ENCODE measurements at regions not wholly inside any gene's neighbourhood (a gene's known extent, or its start where the extent isn't known, plus 50 kb on each side); places are given as distances from the start of the nearest gene placed in this dataset.

DNA sequence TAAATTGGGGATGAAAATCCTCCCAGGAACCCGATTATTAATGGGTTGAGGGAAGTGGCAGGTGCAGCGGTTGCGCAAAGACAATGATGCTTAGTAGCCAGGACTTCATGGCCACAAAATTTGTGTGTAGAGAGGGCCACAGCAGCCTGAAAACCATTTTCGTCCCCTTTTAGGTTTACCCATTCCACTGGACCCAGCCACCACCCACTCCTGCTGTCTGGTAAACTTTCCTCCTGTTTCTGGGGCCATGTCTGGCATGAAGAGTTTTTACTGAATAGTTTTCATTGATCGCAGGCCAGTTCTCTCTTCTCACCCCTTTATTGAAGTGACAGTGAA, 69.5 kb upstream of the SYT13 start:
- H3K27me3 Mint-ChIP-seq (ENCODE audit: insufficient read depth, low read depth, poor library complexity): peaks cover 6% of the 10 kb centered on the region
- peak overlapping the region; percentile 71 for H3K4me3 ChIP-seq
- no peaks in the 10 kb centered on the region for H3K9me2 ChIP-seq (ENCODE audit: insufficient read depth)
- TF ChIP-seq, protein P1, sequence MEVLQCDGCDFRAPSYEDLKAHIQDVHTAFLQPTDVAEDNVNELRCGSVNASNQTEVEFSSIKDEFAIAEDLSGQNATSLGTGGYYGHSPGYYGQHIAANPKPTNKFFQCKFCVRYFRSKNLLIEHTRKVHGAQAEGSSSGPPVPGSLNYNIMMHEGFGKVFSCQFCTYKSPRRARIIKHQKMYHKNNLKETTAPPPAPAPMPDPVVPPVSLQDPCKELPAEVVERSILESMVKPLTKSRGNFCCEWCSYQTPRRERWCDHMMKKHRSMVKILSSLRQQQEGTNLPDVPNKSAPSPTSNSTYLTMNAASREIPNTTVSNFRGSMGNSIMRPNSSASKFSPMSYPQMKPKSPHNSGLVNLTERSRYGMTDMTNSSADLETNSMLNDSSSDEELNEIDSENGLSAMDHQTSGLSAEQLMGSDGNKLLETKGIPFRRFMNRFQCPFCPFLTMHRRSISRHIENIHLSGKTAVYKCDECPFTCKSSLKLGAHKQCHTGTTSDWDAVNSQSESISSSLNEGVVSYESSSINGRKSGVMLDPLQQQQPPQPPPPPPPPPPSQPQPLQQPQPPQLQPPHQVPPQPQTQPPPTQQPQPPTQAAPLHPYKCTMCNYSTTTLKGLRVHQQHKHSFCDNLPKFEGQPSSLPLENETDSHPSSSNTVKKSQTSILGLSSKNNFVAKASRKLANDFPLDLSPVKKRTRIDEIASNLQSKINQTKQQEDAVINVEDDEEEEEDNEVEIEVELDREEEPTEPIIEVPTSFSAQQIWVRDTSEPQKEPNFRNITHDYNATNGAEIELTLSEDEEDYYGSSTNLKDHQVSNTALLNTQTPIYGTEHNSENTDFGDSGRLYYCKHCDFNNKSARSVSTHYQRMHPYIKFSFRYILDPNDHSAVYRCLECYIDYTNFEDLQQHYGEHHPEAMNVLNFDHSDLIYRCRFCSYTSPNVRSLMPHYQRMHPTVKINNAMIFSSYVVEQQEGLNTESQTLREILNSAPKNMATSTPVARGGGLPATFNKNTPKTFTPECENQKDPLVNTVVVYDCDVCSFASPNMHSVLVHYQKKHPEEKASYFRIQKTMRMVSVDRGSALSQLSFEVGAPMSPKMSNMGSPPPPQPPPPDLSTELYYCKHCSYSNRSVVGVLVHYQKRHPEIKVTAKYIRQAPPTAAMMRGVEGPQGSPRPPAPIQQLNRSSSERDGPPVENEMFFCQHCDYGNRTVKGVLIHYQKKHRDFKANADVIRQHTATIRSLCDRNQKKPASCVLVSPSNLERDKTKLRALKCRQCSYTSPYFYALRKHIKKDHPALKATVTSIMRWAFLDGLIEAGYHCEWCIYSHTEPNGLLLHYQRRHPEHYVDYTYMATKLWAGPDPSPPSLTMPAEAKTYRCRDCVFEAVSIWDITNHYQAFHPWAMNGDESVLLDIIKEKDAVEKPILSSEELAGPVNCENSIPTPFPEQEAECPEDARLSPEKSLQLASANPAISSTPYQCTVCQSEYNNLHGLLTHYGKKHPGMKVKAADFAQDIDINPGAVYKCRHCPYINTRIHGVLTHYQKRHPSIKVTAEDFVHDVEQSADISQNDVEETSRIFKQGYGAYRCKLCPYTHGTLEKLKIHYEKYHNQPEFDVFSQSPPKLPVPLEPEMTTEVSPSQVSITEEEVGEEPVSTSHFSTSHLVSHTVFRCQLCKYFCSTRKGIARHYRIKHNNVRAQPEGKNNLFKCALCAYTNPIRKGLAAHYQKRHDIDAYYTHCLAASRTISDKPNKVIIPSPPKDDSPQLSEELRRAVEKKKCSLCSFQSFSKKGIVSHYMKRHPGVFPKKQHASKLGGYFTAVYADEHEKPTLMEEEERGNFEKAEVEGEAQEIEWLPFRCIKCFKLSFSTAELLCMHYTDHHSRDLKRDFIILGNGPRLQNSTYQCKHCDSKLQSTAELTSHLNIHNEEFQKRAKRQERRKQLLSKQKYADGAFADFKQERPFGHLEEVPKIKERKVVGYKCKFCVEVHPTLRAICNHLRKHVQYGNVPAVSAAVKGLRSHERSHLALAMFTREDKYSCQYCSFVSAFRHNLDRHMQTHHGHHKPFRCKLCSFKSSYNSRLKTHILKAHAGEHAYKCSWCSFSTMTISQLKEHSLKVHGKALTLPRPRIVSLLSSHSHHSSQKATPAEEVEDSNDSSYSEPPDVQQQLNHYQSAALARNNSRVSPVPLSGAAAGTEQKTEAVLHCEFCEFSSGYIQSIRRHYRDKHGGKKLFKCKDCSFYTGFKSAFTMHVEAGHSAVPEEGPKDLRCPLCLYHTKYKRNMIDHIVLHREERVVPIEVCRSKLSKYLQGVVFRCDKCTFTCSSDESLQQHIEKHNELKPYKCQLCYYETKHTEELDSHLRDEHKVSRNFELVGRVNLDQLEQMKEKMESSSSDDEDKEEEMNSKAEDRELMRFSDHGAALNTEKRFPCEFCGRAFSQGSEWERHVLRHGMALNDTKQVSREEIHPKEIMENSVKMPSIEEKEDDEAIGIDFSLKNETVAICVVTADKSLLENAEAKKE (CRISPR knock-in tag; IDR thresholded peaks at IDR 0.05): no peak
- TF ChIP-seq, protein P2, sequence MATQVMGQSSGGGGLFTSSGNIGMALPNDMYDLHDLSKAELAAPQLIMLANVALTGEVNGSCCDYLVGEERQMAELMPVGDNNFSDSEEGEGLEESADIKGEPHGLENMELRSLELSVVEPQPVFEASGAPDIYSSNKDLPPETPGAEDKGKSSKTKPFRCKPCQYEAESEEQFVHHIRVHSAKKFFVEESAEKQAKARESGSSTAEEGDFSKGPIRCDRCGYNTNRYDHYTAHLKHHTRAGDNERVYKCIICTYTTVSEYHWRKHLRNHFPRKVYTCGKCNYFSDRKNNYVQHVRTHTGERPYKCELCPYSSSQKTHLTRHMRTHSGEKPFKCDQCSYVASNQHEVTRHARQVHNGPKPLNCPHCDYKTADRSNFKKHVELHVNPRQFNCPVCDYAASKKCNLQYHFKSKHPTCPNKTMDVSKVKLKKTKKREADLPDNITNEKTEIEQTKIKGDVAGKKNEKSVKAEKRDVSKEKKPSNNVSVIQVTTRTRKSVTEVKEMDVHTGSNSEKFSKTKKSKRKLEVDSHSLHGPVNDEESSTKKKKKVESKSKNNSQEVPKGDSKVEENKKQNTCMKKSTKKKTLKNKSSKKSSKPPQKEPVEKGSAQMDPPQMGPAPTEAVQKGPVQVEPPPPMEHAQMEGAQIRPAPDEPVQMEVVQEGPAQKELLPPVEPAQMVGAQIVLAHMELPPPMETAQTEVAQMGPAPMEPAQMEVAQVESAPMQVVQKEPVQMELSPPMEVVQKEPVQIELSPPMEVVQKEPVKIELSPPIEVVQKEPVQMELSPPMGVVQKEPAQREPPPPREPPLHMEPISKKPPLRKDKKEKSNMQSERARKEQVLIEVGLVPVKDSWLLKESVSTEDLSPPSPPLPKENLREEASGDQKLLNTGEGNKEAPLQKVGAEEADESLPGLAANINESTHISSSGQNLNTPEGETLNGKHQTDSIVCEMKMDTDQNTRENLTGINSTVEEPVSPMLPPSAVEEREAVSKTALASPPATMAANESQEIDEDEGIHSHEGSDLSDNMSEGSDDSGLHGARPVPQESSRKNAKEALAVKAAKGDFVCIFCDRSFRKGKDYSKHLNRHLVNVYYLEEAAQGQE (IDR thresholded peaks at IDR 0.05; ENCODE audit: unreplicated experiment): no peak
- TF ChIP-seq EZH2phosphoT487 (IDR thresholded peaks at IDR 0.05; ENCODE audit: unreplicated experiment) (no peak), STAT1 (IDR thresholded peaks at IDR 0.05; ENCODE audit: unreplicated experiment) (no peak), JUNB (IDR thresholded peaks at IDR 0.05; ENCODE audit: unreplicated experiment) (no peak), ZNF114 (CRISPR knock-in tag; IDR thresholded peaks at IDR 0.05) (no peak), POLR2AphosphoS5 (IDR thresholded peaks at IDR 0.05; ENCODE audit: low read depth) (no peak), ZNF331 (CRISPR knock-in tag; IDR thresholded peaks at IDR 0.05; ENCODE audit: low read depth) (no peak), CREB1 (CRISPR knock-in tag; IDR thresholded peaks at IDR 0.05; ENCODE audit: low read depth) (no peak)
- TF ChIP-seq, protein P3, sequence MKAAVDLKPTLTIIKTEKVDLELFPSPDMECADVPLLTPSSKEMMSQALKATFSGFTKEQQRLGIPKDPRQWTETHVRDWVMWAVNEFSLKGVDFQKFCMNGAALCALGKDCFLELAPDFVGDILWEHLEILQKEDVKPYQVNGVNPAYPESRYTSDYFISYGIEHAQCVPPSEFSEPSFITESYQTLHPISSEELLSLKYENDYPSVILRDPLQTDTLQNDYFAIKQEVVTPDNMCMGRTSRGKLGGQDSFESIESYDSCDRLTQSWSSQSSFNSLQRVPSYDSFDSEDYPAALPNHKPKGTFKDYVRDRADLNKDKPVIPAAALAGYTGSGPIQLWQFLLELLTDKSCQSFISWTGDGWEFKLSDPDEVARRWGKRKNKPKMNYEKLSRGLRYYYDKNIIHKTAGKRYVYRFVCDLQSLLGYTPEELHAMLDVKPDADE (IDR thresholded peaks at IDR 0.05): no peak
- H3K79me2 ChIP-seq (replicated peaks; ENCODE audit: insufficient read depth): no peaks in the 10 kb centered on the region
- no peaks in the 10 kb centered on the region for H3K36me3 ChIP-seq (ENCODE audit: insufficient read depth)
- H3K27ac Mint-ChIP-seq: no peak overlapping the region
- H3K4me3 Mint-ChIP-seq: peak overlapping the region; percentile 78
- H3K27me3 ChIP-seq (ENCODE audit: insufficient read depth): no peaks in the 10 kb centered on the region
- H3K4me1 ChIP-seq (ENCODE audit: insufficient read depth): peaks cover 33% of the 10 kb centered on the region
- H2AFZ ChIP-seq: peak overlapping the region; percentile 72
- H4K20me1 ChIP-seq (replicated peaks; ENCODE audit: insufficient read depth): no peaks in the 10 kb centered on the region
- H3F3A ChIP-seq (replicated peaks; ENCODE audit: low read depth): no peaks in the 10 kb centered on the region
- no peaks in the 10 kb centered on the region for H3K36me3 Mint-ChIP-seq (ENCODE audit: low read depth)
- no peak overlapping the region; the same call in 1 of the 2 replicates for H3K27ac ChIP-seq (ENCODE audit: low read depth)
- ATAC-seq (no peak), DNase-seq (ENCODE audit: low spot score) (no peak)
- H3K4me2 ChIP-seq: peak overlapping the region; percentile 91
- peaks cover 42% of the 10 kb centered on the region for H3K4me1 Mint-ChIP-seq
- H3K9me3 Mint-ChIP-seq: no peaks in the 10 kb centered on the region; the same call in 2 of the 3 replicates

Data from GM23338 (cell line).